Activated CD4-positive, alpha-beta T cell treated with anti-CD3 and anti-CD28 coated beads, Interleukin-2, amount 50 U/mL, for 16 hours (primary cell): ENCODE measurements at regions not wholly inside any gene's neighbourhood (a gene's known extent, or its start where the extent isn't known, plus 50 kb on each side); places are given as distances from the start of the nearest gene placed in this dataset.
A peak's percentile ranks its signal among the peaks of the same experiment; 100 is the strongest.

ENCODE experiments used
- DNase-seq: peaks from one replicate; pipeline ENCODE4 v3.0.0-alpha.2; 2020

DNA sequence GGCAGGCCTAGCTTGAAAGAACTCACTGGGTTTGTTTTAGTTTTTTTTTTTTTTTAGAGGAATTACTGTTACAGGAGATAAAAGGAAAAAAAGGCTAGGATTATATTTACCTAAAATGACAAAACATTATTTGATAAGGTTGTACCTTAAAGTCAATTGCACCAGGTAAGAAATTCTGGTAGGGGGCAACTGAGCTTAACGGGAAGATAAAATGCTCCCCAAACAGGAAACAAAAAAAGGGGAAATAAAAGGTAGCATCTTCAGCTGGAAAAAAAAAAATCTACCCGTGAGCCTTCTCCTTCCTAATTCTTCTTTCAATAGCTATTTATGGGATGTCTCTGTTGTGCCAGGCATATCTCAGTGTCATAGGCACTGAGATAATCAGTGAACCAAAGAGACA lies 164.5 kb downstream of the PIK3R1 start:
- no peak for DNase-seq

DNA sequence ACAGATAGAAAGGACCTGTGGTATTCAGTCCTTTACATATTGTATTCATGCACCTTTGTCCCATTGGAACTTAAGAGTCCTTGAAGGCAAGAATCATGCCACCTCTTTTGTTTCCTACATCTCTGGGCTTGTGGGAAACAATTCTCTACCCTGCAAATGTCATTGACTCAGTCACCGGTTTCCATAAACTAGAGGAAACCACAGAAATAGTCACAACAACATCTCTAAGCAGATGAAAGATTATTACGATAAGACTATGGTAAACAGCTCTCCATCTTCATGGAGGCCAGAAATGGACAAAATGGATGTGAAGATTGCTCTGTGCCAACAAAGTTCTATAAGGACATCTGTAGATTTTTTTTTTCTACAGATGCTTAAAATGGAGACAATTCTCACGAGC lies 165.5 kb downstream of the PIK3R1 start:
- DNase-seq, result peak; percentile 27

DNA sequence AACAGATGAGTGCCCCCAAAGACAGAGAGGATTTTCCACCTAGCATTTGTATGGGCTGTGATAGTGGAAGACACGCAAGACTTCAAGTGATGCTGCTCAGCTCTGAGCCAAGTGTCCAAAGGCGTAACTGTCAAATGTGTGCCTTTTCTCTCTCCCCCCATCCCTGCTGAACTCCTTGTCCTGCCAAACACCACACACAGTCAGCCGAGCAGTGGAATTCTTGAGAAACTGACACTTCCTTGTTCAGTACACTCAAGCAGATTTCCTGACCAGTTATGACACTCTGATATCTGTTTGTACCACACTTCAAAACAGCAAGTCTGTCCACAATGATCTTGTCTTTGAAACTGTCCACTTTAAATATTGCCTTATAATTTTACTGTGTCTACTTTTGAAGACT lies 166.4 kb downstream of the PIK3R1 start:
- no peak for DNase-seq

DNA sequence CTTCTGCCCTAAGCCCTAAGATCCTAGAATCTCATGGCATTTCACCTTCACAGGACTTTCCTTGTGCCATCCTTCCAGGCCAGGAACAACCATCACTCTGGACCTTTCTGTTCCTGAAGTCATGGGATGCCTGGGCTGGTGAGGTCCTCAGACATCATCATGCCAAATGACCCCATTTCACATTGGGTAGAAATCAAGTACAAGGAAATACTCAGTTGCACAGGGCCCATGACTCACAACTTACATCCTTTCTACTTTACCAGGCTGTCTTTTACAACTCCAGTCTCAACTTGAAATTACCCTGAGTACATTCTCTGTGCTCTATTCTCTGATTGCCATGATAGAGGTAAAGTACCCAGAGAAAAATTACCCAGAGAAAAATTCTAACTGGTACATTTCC lies 167.1 kb downstream of the PIK3R1 start:
- DNase-seq, result no peak

DNA sequence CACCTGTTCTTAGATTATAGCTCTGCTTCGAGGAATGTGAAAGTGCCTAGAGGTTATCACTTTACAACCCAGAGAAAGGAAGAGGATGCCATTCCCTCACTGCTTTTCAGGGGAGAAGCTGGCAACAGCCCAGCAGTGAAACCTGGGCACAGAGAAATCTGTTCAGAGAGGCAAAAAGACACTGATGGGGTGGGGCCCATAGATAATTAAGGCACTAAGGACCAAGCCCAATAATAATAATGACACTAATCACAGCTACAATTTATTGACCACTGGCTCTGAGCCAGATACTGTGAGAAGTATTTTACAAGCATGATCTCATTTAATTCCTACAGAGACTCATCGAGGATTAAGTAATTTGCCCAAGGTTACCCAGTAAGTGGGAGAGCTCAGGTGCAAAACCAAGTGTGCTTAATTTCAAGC lies 168.3 kb downstream of the PIK3R1 start:
- DNase-seq, result no peak

DNA sequence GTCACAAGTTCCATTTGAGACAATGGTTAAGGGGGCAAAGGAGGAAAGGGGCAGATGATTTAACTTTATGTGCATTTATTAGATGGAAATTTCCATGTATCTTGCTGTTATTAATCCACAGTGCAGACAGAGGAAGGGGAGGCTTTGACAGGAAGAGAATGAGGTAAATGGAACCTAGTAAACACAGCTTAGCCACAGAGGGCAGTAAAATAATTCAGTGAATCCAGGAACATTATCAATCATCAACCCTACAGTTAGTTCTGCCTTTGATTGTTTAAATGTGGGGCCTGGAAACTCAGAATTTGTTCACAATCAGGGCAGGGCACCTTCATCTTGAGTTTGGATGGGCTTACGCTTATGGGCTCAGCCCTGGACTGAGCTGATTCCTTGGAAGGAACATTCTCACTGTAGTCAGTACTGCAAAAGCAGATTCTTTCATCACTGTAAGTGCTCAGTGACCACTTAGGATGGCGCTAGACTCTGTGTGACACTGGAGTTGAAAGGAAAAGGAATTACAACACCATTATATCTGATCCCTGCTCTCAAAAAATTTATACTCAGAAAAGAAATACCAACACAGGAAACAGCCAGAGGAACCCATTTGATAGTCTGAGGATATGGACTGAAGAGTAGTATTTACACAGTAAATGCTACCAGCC lies 169.5 kb downstream of the PIK3R1 start:
- DNase-seq, result no peak

DNA sequence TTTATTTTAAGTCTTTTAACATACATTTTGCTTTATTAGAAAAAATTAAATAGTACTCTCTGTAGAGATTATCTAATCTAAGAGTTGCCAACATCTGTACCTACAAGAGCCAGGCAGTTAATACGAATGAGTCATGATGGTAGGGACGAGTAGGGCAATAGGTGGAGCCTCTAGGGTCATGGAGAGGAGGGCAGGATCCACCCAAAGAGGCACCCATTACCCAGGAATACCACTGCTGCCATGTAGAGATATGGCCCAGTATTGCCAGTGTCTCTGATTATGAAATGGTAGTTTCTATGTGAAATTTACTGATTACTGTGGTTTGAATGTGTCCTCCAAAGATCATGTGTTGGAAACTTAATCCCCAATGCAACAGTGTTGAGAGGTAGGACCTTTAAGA lies 170.4 kb downstream of the PIK3R1 start:
- DNase-seq, result no peak

DNA sequence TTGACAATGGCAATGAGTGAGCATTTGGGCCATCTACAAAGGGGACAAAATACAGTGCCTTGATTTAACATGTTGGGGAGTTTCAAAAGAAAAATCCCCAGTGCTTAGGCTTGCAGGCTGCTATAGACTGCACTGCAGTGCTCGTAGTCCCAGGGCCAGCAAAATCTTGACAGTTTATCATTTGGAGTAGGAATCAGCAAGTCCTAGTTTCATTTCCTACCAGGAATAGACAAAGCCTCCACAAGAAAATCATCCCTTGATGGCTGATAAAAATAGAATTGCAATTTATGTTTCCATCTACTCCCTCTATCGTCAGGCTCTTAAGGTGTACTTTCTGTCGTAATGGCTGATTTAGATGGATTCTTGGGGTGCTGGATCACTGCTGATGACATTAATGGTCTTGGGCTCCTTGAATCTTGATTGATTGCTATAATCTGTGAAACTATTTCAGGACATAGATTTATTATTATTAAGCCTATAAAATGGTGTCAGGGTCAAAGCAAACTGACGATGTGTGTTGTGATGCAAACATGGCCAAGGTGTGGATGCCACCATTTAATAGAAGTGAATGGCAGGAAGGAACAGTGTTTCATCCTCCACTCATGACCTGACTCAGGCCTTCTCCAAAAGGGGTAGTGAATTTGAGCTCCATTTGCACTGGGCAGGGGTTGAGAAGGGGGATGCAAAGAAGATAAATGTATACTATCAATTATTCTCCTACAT lies 171.7 kb downstream of the PIK3R1 start:
- no peak for DNase-seq

DNA sequence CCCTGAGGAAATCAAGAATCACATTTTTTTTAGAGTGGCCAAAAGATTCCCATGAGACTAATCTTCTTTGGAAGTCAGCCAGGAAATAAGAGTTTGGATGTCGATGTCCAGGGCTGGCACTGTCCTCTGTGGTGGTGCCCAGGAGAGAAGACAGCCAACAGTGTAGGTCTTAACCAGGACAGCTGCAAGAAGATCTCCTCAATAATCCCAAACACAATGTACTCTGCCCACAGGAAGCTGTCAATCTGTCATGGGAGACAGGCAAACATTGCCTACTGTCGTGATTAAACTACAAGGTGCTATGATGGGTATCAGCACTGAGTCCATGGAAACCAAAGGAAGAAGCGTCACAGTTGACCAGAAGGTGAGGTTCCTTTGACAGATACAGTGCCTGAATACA lies 174.1 kb downstream of the PIK3R1 start:
- no peak for DNase-seq

DNA sequence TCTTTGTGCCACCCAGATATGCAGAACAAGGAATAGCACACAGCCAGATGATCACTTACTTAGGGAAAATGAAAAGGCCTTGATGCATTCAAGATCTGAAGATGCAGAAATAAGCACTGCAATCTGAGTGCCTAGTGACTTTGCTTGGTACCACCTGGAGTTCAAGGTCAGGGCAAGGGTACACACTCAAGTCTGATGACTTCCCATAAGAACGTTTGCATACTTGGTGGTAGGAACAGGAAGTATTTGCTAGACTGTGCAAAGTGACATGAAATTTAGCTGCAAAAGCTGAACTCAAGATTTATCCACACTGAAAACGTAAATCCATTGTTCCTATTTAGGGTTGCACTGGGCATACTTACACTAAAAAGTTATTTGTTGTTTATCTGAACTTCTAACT lies 177.1 kb downstream of the PIK3R1 start:
- no peak for DNase-seq

DNA sequence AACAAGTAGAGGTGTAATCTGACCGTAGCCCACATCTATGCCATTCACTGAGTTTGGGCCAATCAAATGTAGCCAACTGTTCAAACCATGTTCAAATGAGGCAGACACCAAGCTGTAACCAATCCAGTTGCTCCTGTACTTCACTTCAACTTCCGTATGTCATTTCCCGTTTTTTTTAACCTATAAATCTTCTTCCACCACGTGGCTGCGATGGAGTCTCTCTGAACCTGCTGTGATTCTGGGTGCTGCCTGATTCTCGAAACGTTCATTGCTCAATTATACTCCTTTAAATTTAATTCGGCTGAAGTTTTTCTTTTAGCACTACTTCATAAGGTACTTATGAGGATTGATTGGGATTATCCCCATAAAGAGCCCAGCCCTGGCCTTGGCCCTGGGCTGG lies 179.7 kb downstream of the PIK3R1 start:
- no peak for DNase-seq

DNA sequence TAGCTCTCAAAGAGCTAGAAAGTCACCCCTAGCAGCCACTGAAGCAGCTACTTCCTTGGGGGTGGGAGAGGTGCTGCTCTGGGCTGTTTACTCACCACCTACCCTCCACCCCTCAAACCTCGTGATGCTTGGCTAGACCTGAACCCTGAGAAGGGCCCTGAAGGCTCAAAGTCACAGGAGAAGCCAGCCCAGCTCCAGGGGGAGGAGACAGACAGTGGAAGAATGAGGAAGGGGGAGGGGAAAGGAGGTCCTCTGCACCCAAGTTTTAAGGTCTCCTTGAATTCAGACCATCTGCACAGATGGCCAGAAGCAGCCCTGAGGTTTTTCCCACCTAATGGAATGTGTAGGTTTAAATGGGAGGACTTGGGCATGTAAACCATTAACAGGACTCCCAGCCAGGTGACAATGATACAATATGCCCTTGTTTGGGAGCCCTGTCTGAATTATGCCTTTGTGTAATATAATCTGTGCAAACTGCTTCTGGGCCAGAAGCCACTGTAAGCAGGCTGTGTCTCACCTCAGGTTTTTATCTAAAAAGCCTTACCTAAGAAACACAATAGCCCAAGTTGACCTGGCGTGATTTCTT lies 180.5 kb downstream of the PIK3R1 start:
- DNase-seq, result no peak

DNA sequence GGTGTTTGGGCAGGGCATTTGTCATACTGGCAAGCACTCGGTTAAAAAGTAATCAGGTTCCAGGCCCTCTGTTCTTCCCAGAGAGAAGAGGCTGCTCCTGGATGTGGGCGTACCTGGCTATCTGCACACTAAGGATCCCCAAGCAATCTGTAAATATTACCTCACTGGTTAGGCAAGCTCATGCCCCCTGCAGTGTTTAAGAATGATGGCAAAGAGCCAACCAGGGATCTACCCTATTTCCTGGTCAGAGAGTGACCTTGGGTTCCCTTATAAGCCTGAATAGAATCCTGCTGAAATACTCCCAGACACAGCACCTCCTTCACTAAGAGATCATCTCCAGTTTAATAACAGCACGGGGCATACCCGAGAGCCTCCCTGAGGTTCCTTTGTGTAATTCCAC lies 181.2 kb downstream of the PIK3R1 start:
- DNase-seq, result no peak

DNA sequence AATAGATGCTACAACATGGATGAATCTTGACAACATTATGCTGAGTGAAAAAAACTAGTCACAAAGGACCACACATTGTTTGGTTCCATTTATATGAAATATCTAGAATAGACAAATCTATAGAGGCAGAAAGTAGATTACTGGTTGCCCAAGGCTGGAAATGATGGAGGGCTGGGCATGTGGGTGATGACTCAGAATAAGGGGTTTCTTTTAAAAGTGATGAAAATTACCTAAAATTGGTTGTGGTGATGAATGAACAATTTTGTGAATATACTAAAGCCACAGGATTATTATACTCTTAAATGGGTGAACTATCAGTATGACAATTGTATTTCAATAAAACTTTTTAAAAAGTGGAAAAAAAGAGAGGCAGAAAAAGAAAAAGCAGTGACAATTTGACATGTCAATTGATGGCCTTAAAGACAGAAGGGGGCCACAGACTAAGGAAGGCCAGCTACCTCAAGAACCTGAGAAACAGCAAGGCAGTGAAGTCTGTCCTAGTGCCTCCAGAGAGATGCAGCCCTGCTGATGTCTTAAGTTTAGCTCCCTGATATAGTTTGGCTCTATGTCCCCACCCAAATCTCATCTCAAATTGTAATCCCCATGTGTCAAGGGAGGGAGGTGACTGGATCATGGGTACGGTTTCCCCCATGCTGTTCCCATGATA lies 182.7 kb downstream of the PIK3R1 start:
- no peak for DNase-seq

DNA sequence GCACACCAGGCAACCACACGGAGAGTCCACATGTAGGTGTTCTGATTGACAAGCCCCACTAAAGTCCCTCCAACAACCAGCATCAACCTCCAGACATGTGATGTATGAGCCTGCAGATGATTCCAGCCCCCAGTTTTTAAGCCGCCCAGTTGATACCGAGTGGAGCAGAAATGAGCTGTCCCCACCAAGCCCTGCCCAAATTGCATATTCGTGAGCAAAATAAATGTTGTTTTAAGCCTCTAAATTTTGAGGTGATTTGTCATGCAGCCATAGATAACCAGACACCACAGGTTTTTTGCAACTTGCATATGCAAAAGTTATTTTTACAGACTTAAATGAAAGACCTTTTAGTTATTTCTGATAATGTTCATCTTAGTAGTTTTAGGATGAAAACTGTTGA lies 187.7 kb downstream of the PIK3R1 start:
- DNase-seq, result no peak

DNA sequence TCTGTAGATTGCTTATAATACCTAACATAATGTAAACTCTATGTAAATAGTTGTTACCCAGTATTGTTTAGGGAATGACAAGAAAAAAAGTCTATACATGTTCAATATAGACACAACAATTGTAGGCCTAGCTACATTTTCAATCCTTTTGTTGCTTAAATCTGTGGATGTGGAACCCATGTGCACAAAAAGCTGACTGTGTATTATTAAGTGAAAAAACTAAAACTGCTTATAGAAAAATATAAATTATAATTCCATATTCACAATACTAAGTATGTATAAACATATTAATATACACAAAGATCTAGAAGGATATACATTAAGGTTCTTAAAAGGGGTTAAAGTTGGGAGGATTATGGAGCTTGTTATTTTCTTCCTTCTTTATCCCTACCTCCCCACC lies 188.7 kb downstream of the PIK3R1 start:
- no peak for DNase-seq

DNA sequence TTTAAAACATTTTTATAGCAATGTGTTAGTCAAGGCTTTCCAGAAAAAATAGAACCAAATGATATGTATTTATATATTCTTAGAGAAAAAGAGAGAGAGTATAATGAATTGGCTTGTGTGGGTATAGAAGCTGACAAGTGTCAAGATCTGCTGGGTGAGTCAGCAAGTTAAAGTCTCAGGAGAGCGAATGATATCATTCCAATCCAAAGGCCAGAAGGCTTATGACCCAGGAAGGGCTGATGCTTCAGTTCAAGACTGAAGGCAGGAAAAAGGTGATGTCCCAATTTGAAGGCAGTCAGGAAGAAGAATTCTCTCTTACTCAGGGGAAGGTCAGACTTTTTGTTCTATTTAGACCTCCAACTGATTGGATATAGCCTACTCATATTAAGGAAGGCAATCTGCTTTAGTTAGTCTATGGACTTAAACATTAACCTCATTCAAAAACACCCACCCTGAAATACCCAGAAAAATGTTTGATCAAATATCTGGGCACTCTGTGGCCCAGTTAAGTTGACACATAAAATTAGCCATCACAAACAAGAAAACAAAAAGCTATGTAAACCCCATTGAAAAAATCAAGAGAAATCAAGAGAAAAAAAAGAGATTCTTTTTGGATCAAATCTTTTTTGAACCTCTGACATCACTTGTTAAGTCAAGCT lies 189.6 kb downstream of the PIK3R1 start:
- DNase-seq, result peak; percentile 8

DNA sequence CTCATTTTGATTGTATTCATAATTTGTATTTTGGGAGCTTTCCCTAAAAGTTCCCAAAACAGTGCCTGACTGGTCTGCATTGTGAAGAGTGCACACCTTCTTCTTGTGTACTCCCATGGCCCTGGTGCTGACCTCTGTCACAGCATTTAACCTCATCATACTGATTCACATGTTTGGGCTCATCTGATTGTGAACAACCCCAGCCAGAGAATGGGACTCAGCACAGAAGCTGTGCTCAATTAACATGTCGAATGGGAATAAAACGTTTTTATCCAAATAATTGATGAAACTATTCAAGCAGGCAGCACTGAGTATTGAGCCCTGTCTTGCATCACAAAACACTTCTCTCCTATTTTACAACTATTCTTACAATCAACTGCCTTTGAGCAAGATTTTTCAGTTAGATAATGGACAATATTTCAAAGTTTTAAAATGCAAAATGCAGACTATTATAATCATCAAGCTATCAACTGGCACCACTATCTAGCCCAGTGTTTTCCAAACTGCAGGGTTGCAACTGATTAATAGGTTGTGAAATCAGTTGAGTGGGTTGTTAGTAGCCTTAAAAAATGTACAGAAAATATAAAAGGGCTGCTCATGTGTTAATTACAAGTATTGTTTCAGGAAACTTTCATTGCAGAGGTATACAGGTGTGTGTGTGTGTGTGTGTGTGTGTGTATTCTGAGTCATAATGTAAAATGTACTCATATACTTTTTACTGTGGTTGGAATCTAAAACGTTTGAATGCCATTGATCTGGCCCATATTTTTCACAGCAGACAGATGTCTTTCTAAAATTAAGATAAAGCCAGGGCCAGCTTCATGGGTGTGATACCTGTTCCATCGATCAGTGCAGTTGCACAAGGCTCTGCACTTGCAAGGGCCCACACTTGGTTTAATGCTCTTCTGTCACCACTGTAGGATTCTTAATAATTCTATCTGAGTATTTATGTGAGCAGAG lies 190.5 kb downstream of the PIK3R1 start:
- peak; percentile 38 for DNase-seq

DNA sequence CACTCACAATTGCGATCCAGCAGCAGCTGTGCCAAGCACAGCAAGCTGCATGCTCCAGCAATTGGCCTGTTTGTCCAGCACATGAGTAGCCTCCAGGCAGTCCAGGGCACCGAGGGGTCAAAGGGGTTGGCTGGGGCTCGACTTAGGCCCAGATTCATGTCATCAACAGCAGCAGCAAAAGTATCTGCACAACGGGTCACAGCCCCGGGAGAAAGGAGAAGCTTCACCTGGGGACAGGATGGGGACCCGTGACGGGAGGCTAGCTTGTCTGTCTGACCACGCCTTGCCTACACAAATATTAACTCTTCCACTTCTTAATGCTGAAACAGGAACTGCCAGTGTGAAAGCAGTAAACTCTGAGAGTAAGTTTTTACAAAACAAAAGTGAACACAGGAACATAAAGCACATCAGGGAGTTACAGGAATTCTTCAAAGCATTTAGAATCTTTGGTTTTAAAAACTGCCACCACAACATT lies 191.2 kb downstream of the PIK3R1 start:
- DNase-seq, result peak; percentile 6

DNA sequence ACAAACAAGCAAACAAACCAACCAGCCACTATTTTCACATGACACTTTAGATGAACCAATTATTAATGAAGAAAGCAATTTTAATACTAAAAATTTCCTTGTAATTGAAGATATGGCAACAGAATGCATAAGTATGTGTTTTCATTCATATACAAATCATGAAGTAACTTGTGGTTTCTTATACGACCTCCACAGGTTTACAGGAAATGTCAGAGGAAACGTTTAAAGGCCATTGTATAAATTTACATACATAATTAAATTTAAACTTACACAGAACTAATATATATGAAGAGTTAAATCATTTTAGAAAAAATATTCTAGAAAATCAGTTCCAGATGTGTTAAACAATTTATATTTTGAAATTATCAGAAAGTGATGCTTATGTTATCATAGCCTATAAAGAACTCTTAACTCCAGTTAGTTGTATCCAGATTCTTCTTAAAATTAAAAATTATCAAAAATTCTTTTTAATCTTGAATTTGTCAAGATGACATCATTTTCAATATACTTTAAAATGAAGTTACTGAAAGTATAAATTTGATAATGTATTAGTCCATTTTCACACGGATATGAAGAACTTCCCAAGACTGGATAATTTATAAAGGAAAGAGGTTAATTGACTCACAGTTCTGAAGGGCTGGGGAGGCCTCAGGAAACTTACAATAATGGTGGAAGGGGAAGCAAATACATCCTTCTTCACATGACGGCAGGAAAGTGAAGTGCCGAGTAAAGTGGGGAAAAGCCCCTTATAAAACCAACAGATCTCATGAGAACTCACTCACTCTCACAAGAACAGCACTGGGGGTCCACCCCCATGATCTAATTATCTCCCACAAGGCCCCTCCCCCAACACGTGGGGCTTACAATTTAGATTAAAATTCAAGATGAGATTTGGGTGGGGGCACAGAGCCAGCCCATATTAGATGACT lies 192.0 kb downstream of the PIK3R1 start:
- DNase-seq, result no peak

DNA sequence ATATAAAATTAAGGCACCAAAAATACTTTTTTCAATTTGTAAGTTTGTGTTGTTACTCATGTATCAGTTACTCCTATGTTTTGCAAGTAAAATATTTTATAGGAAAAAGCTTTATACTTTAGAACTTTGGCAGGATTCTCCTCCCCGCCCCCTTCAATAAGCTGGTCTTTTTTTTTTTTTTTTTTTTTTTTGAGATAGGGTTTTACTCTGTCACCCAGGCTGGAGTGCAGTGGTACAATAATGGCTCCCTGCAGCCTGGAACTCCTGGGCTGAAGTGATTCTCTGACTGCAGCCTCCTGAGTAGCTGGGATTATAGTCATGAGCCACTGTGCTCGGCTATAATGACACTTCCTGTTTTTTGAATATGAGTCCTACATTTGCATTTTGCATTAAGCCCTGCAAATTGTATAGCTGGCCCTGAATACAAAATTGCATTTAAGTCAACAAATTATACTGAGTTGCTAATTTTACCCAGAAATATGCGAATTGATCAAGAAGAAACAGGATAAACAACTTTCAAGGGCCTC lies 192.9 kb downstream of the PIK3R1 start:
- no peak for DNase-seq
